NB4 (cell line): ENCODE measurements at regions not wholly inside any gene's neighbourhood (a gene's known extent, or its start where the extent isn't known, plus 50 kb on each side); places are given as distances from the start of the nearest gene placed in this dataset.

Experiments
- POLR2A ChIP-seq: IDR thresholded peaks from 2 replicates; pipeline ENCODE4 v1.6.1; 2011; ENCODE audit warnings: mild to moderate bottlenecking; ENCODE audit not compliant: insufficient read length; ENCODE audit errors: extremely low read depth
- TF ChIP-seq, protein P1 (sequence below): IDR thresholded peaks from one replicate; pipeline ENCODE4 v1.5.1; 2012; ENCODE audit warnings: low read depth, low read length

DNA sequence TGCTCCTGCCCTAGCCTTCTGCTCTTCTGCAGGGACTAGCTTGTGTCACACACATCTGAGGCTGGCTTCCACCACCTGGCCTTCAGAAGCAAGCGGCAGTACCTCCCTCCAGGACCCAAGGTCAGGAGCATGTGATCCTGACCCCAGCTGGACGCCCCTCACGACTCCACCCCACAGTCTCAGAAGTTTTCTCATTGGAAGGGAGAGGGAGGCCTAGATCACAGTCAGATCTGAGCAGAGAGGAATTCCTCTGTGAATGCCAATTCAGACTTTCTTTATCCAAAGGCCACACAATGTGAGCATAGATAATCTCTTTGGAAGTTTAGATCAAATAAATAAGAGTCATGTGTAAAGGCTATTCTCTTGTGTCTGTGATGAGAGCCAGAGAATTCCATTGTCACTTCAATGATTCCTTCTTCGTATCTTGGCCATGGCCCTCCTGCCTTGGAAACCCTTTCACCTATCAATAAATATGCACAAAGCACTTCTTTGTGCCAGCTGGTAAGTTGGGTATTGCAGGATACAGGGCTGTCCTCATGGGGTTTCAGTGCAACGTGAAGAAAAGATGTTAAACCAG, 142.9 kb downstream of the SNX19 start:
- TF ChIP-seq, protein P1, sequence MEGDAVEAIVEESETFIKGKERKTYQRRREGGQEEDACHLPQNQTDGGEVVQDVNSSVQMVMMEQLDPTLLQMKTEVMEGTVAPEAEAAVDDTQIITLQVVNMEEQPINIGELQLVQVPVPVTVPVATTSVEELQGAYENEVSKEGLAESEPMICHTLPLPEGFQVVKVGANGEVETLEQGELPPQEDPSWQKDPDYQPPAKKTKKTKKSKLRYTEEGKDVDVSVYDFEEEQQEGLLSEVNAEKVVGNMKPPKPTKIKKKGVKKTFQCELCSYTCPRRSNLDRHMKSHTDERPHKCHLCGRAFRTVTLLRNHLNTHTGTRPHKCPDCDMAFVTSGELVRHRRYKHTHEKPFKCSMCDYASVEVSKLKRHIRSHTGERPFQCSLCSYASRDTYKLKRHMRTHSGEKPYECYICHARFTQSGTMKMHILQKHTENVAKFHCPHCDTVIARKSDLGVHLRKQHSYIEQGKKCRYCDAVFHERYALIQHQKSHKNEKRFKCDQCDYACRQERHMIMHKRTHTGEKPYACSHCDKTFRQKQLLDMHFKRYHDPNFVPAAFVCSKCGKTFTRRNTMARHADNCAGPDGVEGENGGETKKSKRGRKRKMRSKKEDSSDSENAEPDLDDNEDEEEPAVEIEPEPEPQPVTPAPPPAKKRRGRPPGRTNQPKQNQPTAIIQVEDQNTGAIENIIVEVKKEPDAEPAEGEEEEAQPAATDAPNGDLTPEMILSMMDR = no peak
- TF ChIP-seq POLR2A = no peak
